Loucy (cell line): ENCODE measurements at regions not wholly inside any gene's neighbourhood (a gene's known extent, or its start where the extent isn't known, plus 50 kb on each side); places are given as distances from the start of the nearest gene placed in this dataset.
"Not testable (repeated sequence)": the region's sequence is repeated elsewhere in the genome, so short reads cannot be mapped to it uniquely, and the experiment has no call there.

Experiments used
- CTCF ChIP-seq: fragments of 200-600 bp; sonication (generic); conservative IDR thresholded peaks from 2 replicates; pipeline ENCODE4 v1.5.1; 2014; ENCODE audit warnings: mild to moderate bottlenecking, antibody characterized with exemption, low read length
- EZH2phosphoT487 ChIP-seq: fragments of 200-600 bp; IDR thresholded peaks from 2 replicates; pipeline ENCODE4 v1.6.1; 2018; ENCODE audit warnings: antibody characterized with exemption, mild to moderate bottlenecking, moderate library complexity, borderline replicate concordance

DNA sequence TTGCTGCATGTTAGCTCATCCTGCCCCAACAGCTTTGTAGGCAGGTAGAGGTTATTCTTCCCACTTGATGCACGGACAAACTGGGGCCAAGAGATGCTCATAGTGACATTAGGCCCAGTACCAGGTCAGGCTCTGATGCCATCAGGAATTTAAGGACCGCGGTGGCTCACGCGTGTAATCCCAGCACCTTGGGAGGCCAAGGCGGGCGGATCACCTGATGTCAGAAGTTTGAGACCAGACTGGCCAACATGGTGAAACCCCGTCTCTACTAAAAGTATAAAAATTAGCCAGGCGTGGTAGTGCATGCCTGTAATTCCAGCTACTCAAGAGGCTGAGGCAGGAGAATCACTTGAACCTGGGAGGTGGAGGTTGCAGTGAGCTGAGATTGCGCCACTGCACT is 110.8 kb downstream of the PHETA1 start:
- TF ChIP-seq CTCF, EZH2phosphoT487: not testable (repeated sequence)
